Sigmoid colon (tissue), 6 donors: ENCODE measurements at regions not wholly inside any gene's neighbourhood (a gene's known extent, or its start where the extent isn't known, plus 50 kb on each side); places are given as distances from the start of the nearest gene placed in this dataset.

Experiments used
- DNase-seq: peaks from one replicate; pipeline ENCODE4 v3.0.0-alpha.2; 2019
- H3K27ac ChIP-seq, 4 donors: fragments of 200-600 bp; sonication (generic); one replicate each; pipeline ENCODE4 v1.5.1; 2016 to 2019; ENCODE audit warnings: mild to moderate bottlenecking in 1 of 4
- H3K27me3 ChIP-seq, 3 donors: fragments of 200-600 bp; sonication (generic); one replicate each; pipeline ENCODE4 v1.5.1; 2019; ENCODE audit warnings: mild to moderate bottlenecking in 1 of 3
- H3K36me3 ChIP-seq, 4 donors: fragments of 200-600 bp; sonication (generic); one replicate each; pipeline ENCODE4 v1.5.1; 2016 to 2019
- H3K4me1 ChIP-seq, 4 donors: fragments of 200-600 bp; sonication (generic); one replicate each; pipeline ENCODE4 v1.5.1; 2017 to 2019
- H3K4me3 ChIP-seq, 4 donors: fragments of 200-600 bp; sonication (generic); one replicate each; pipeline ENCODE4 v1.5.1; 2017 to 2019; ENCODE audit warnings: mild to moderate bottlenecking in 2 of 4, moderate library complexity in 1 of 4
- H3K9me3 ChIP-seq, 4 donors: fragments of 200-600 bp in 3 of 4; sonication (generic) in 3 of 4; one replicate each; pipeline versions ENCODE4 v1.5.1 to v1.6.1; 2013 to 2019
- EP300 ChIP-seq, 4 donors: sonication (generic); formaldehyde crosslinking; IDR thresholded peaks; one replicate each; pipeline ENCODE4 v1.6.1; 2017; ENCODE audit warnings: antibody characterized with exemption in 4 of 4
- POLR2A ChIP-seq, 2 donors: fragments of 450-650 bp; IDR thresholded peaks; one replicate each; pipeline ENCODE4 v1.6.1; 2016; ENCODE audit warnings: antibody characterized with exemption in 2 of 2, mild to moderate bottlenecking in 2 of 2, moderate library complexity in 2 of 2
- POLR2AphosphoS5 ChIP-seq, 4 donors: sonication (generic); formaldehyde crosslinking; IDR thresholded peaks; one replicate each; pipeline ENCODE4 v1.6.1; 2017; ENCODE audit warnings: antibody characterized with exemption in 4 of 4
- WGBS, 2 donors: extraction: QIAGEN DNeasy Blood & Tissue Kit; methylation state at CpG; one replicate each; pipeline ENCODE4 v1.1.7; 2013; 5-methylcytosine and 5-hydroxymethylcytosine counted together
- intact Hi-C: fragments of 100-400 bp; cut with DNase I; formaldehyde crosslinking; loops from one replicate; pipeline ENCODE4 v1.15.1; 2023
- TF ChIP-seq, protein P1 (sequence below), 4 experiments: fragments of 450-650 bp in 3 of 4; fragments of 200-600 bp in 1 of 4; IDR thresholded peaks; one replicate each; pipeline ENCODE4 v1.5.1; 2016 to 2019; ENCODE audit warnings: antibody characterized with exemption in 4 of 4, mild to moderate bottlenecking in 3 of 4, moderate library complexity in 2 of 4
- donor health status: healthy with polysubstance abuse.
- donor health status: healthy.

DNA sequence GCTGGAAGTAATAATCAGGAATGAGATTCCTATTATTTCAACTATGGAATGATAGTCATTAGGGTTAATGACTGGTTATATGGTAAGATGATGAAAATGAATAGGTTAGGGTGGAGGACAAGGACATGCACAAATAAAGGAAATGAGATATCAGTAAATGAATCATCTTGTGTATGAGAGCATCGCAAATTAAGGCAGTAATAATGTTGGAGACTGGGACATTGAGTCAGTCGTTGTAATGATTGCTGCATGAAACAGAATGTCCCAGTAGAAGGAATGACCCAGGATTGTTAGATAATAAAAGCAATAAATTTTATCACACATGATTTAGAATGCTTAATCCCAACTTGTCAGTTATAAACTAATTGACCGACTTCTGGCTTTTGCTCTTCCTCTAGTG, 1733.7 kb upstream of the PCDH20 start:
- WGBS, 2 donors = 83 to 84% methylated on average over 3 of the region's 3 CpGs
- Histone ChIP-seq H3K4me3 (no peak overlapping the region), H3K4me1 (no peaks in the 10 kb centered on the region), H3K27me3 (no peaks in the 10 kb centered on the region), H3K9me3 (no peaks in the 10 kb centered on the region), H3K36me3 (no peaks in the 10 kb centered on the region), H3K27ac (no peak overlapping the region)
- TF ChIP-seq EP300 (IDR thresholded peaks at IDR 0.05) = no peak
- no peak for TF ChIP-seq POLR2AphosphoS5 (IDR thresholded peaks at IDR 0.05)
- TF ChIP-seq POLR2A (IDR thresholded peaks at IDR 0.05) = no peak
- TF ChIP-seq, protein P1, sequence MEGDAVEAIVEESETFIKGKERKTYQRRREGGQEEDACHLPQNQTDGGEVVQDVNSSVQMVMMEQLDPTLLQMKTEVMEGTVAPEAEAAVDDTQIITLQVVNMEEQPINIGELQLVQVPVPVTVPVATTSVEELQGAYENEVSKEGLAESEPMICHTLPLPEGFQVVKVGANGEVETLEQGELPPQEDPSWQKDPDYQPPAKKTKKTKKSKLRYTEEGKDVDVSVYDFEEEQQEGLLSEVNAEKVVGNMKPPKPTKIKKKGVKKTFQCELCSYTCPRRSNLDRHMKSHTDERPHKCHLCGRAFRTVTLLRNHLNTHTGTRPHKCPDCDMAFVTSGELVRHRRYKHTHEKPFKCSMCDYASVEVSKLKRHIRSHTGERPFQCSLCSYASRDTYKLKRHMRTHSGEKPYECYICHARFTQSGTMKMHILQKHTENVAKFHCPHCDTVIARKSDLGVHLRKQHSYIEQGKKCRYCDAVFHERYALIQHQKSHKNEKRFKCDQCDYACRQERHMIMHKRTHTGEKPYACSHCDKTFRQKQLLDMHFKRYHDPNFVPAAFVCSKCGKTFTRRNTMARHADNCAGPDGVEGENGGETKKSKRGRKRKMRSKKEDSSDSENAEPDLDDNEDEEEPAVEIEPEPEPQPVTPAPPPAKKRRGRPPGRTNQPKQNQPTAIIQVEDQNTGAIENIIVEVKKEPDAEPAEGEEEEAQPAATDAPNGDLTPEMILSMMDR (IDR thresholded peaks at IDR 0.05) = no peak
- DNase-seq = no peak
- intact Hi-C loops = no loop called here

DNA sequence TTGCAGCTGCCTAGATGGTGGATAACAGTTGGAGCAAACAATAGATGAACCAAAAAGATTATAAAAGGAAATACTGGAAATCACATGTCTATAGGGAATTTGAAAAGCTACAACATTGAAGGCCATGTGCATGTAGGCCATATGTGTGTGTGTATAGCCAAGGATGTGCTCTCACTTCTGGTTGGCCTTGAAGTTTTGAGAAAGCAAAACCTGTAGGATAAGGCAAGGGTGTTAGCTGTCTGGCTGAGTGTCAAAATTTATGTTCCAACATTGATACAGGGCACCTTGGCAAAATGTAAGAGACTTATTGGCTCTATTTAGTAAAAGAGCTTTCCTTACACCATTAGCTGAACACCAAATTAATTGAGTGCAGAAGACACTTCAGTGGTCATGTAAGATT, 1723.6 kb upstream of the PCDH20 start:
- no peaks in the 10 kb centered on the region for H3K27me3 ChIP-seq
- intact Hi-C loops = no loop called here
- DNase-seq = no peak
- H3K36me3 ChIP-seq = no peaks in the 10 kb centered on the region
- H3K4me1 ChIP-seq = no peaks in the 10 kb centered on the region
- TF ChIP-seq EP300 (IDR thresholded peaks at IDR 0.05) = no peak
- TF ChIP-seq POLR2AphosphoS5 (IDR thresholded peaks at IDR 0.05) = no peak
- no peak for TF ChIP-seq POLR2A (IDR thresholded peaks at IDR 0.05)
- TF ChIP-seq, protein P1 (IDR thresholded peaks at IDR 0.05) = no peak
- H3K9me3 ChIP-seq = no peaks in the 10 kb centered on the region
- H3K27ac ChIP-seq = no peak overlapping the region
- H3K4me3 ChIP-seq = no peak overlapping the region

DNA sequence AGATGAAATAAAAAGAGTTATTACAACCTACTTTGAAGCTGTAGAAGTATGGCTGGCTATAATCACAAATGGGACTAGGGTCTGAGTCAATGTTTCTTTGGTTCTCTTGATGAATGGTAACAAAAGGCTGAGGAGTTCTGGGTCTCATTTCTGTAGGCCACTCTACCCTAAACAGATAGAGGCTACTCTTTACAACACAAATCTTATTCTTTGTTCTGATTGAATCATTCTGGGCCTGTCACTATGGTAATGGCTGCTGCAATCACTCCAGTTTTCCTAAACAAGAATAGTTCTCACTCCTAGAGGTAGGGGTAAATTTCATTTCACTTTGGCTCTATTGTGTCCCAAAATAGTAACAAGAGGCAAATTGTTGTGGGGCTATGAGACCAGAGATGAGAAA, 1714.3 kb upstream of the PCDH20 start:
- Histone ChIP-seq H3K4me1 (no peaks in the 10 kb centered on the region), H3K36me3 (no peaks in the 10 kb centered on the region), H3K27ac (no peak overlapping the region), H3K27me3 (no peaks in the 10 kb centered on the region), H3K4me3 (no peak overlapping the region), H3K9me3 (no peaks in the 10 kb centered on the region)
- no peak for DNase-seq
- intact Hi-C loops = no loop called here
- no peak for TF ChIP-seq POLR2AphosphoS5 (IDR thresholded peaks at IDR 0.05)
- TF ChIP-seq POLR2A (IDR thresholded peaks at IDR 0.05) = no peak
- TF ChIP-seq EP300 (IDR thresholded peaks at IDR 0.05) = no peak
- TF ChIP-seq, protein P1 (IDR thresholded peaks at IDR 0.05) = no peak

DNA sequence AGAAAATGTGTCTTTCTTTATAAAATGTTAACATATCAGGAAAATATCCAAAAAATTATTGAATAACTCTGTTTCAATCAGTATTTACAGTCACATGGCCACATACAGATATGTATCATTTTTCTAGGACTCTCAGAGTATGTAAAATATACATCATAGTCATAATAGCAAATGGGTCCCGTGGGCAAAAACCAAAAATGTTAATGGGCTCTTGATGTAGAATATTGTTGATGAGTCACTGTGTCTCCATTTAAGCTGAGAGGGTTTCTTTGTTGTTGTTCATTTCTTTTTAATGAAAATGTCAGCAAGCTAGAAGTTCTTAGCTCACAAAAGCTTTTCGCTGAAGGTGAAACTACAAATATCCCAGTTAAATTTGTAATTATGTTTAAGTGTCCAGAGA, 1713.1 kb upstream of the PCDH20 start:
- no peaks in the 10 kb centered on the region for H3K9me3 ChIP-seq
- H3K27ac ChIP-seq = no peak overlapping the region
- H3K36me3 ChIP-seq = no peaks in the 10 kb centered on the region
- intact Hi-C loops = no loop called here
- 82 to 87% methylated on average over 2 of the region's 2 CpGs for WGBS, 2 donors
- DNase-seq = no peak
- TF ChIP-seq POLR2A (IDR thresholded peaks at IDR 0.05) (no peak), EP300 (IDR thresholded peaks at IDR 0.05) (no peak), POLR2AphosphoS5 (IDR thresholded peaks at IDR 0.05) (no peak)
- TF ChIP-seq, protein P1 (IDR thresholded peaks at IDR 0.05) = no peak
- H3K27me3 ChIP-seq = no peaks in the 10 kb centered on the region
- no peak overlapping the region for H3K4me3 ChIP-seq
- no peaks in the 10 kb centered on the region for H3K4me1 ChIP-seq

DNA sequence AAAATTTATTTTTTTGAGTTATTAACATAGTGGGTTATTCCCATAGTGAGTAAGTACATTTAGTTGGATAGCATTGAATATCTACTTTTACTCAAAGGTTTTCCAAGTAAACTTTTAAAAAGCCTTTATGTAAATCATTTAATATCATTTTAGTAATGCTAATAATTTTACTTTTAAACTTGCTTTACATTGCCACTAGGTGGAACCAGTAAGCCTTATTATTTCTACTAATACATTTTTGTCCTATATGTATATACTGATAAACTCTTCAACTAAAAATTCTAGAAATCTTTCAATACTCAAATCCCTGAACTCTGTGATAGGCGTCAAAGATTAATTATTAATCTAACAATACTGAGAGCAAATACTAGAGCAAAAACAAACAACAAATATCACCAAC, 1709.2 kb upstream of the PCDH20 start:
- no peaks in the 10 kb centered on the region for H3K4me1 ChIP-seq
- H3K27me3 ChIP-seq = no peaks in the 10 kb centered on the region
- H3K4me3 ChIP-seq = no peak overlapping the region
- WGBS, 2 donors = 21 to 54% methylated on average over 1 of the region's 1 CpG
- H3K9me3 ChIP-seq = no peaks in the 10 kb centered on the region
- TF ChIP-seq, protein P1 (IDR thresholded peaks at IDR 0.05) = peak in 1 of 4 experiments; percentile 34
- no peak for TF ChIP-seq POLR2AphosphoS5 (IDR thresholded peaks at IDR 0.05)
- H3K36me3 ChIP-seq = no peaks in the 10 kb centered on the region
- no peak overlapping the region for H3K27ac ChIP-seq
- intact Hi-C loops = no loop called here
- DNase-seq = no peak
